Common myeloid progenitor, CD34-positive (primary cell): ENCODE measurements at regions not wholly inside any gene's neighbourhood (a gene's known extent, or its start where the extent isn't known, plus 50 kb on each side); places are given as distances from the start of the nearest gene placed in this dataset.
"Not testable (repeated sequence)": the region's sequence is repeated elsewhere in the genome, so short reads cannot be mapped to it uniquely, and the experiment has no call there.

ENCODE experiments used
- CTCF ChIA-PET: fragments of 350-600 bp; sonication (Branson Sonifier 250); formaldehyde crosslinking; loops from one replicate; lab custom pipeline; 2021; ENCODE audit warnings: antibody characterized with exemption; lab: Charles Lee
- POLR2A ChIA-PET: fragments of 350-600 bp; sonication (Branson Sonifier 250); formaldehyde crosslinking; loops from one replicate; lab custom pipeline; 2021; ENCODE audit warnings: antibody characterized with exemption; lab: Charles Lee
- DNase-seq, 3 donors: peaks; one replicate each; pipeline versions ENCODE4 v3.0.0 to v3.0.0-alpha.2; 2013
- H3K27ac ChIP-seq, 2 experiments: 1 replicate in 1 of 2; 2 replicates in 1 of 2; pipeline ENCODE4 v1.7.0; 2013; ENCODE audit warnings: inconsistent platforms in 2 of 2, low read length in 2 of 2, mild to moderate bottlenecking in 2 of 2, low read depth in 1 of 2, moderate library complexity in 1 of 2; ENCODE audit not compliant: severe bottlenecking in 2 of 2, insufficient read depth in 1 of 2, poor library complexity in 1 of 2
- H3K27me3 ChIP-seq, 5 experiments: replicated peaks in 2 of 5; 1 replicate in 3 of 5; 2 replicates in 2 of 5; pipeline versions ENCODE4 v1.6.1 to v1.7.0; 2013; ENCODE audit warnings: low read length in 4 of 5, mild to moderate bottlenecking in 2 of 5, moderate library complexity in 2 of 5, inconsistent platforms in 1 of 5; ENCODE audit not compliant: insufficient read depth in 5 of 5, control insufficient read depth in 4 of 5
- H3K36me3 ChIP-seq, 4 experiments: 1 replicate in 2 of 4; 2 replicates in 2 of 4; pipeline versions ENCODE4 v1.6.1 to v1.7.0; 2013; ENCODE audit warnings: low read length in 3 of 4, control low read depth in 1 of 4, mild to moderate bottlenecking in 1 of 4; ENCODE audit not compliant: control insufficient read depth in 4 of 4, insufficient read depth in 4 of 4
- H3K4me1 ChIP-seq, 4 experiments: 1 replicate in 3 of 4; 2 replicates in 1 of 4; pipeline versions ENCODE4 v1.6.1 to v1.7.1; 2013; ENCODE audit warnings: low read length in 3 of 4, mild to moderate bottlenecking in 3 of 4, control low read depth in 1 of 4, inconsistent platforms in 1 of 4, moderate library complexity in 1 of 4; ENCODE audit not compliant: control insufficient read depth in 4 of 4, insufficient read depth in 4 of 4; ENCODE audit errors: control extremely low read depth in 1 of 4
- H3K4me3 ChIP-seq, 7 experiments: 1 replicate in 4 of 7; 2 replicates in 3 of 7; pipeline versions ENCODE4 v1.5.1 to v1.7.0; 2013; ENCODE audit warnings: mild to moderate bottlenecking in 7 of 7, low read length in 6 of 7, moderate library complexity in 6 of 7, inconsistent platforms in 2 of 7, low read depth in 2 of 7, control low read depth in 1 of 7; ENCODE audit not compliant: insufficient read depth in 4 of 7, control insufficient read depth in 1 of 7; ENCODE audit errors: extremely low read depth in 1 of 7
- H3K9me3 ChIP-seq, 5 experiments: 1 replicate in 4 of 5; 2 replicates in 1 of 5; pipeline versions ENCODE4 v1.6.1 to v1.7.1; 2013; ENCODE audit warnings: low read length in 4 of 5, mild to moderate bottlenecking in 2 of 5, inconsistent platforms in 1 of 5, low read depth in 1 of 5, moderate library complexity in 1 of 5; ENCODE audit not compliant: control insufficient read depth in 4 of 5, insufficient read depth in 2 of 5; ENCODE audit errors: control extremely low read depth in 1 of 5
- WGBS: methylation state at CpG from one replicate; pipeline ENCODE4 v1.1.5; 2013; ENCODE audit not compliant: insufficient coverage; 5-methylcytosine and 5-hydroxymethylcytosine counted together

- Histone ChIP-seq H3K27me3 (no peaks in the 10 kb centered on the region), H3K27ac (no peak overlapping the region), H3K4me1 (no peaks in the 10 kb centered on the region), H3K9me3 (no peaks in the 10 kb centered on the region), H3K4me3 (no peak overlapping the region), H3K36me3 (no peaks in the 10 kb centered on the region)
- POLR2A ChIA-PET: no interaction called here
- DNase-seq: no peak
- WGBS: 100% methylated on average over 1 of the region's 1 CpG
- CTCF ChIA-PET: no interaction called here
These were observed 194.0 kb upstream of the ALG10 start for GRCh38 chr12:33828326-33828725.

DNA sequence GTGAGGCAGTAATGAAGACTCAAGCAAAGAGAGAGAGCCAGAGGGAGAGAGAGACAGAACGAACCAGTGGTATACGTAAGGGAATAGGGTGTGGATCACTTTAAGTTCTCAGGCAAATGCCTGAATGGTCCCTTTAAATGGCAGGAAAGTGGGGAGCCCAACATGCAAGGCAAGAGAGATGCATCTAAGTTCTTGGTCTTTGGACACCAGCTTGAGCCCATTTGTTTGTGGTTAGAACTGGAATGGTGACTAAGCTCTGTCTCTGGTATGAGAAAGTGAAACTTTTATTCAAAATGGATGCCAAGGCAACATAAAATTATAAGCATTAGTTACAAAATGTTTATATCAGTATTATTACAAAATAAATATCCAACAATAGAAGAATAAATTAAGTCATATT is 192.2 kb upstream of the ALG10 start:
- Histone ChIP-seq H3K27ac (no peak overlapping the region), H3K27me3 (no peaks in the 10 kb centered on the region), H3K4me3 (no peak overlapping the region), H3K36me3 (no peaks in the 10 kb centered on the region), H3K9me3 (no peaks in the 10 kb centered on the region), H3K4me1 (no peaks in the 10 kb centered on the region)
- WGBS: 94% methylated on average over 2 of the region's 2 CpGs
- no peak for DNase-seq
- ChIA-PET POLR2A (no interaction called here), CTCF (no interaction called here)

DNA sequence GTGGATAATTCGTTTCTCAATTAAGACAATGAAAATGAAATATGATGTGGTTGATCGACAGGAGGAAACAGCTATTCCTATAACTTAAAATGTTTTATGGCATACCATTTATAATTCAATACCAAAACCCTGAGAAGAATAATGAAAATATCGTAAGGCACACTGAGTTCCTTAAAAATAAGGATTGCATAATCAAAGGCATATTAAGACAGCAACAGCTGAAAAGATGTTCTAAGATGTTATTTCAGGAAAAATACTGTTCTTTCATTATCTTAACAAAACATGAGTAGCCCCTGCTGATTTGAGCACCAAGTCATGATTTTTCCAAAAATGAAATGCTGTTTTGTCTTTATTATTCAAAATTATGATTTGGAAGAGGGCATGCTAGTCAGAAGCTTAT is 189.4 kb upstream of the ALG10 start:
- WGBS: no CpG with 5 or more reads among the region's 3 CpGs
- POLR2A ChIA-PET: no interaction called here
- CTCF ChIA-PET: no interaction called here
- Histone ChIP-seq H3K27ac (no peak overlapping the region), H3K4me3 (no peak overlapping the region), H3K36me3 (no peaks in the 10 kb centered on the region), H3K9me3 (no peaks in the 10 kb centered on the region), H3K4me1 (no peaks in the 10 kb centered on the region), H3K27me3 (no peaks in the 10 kb centered on the region)
- no peak for DNase-seq

- Histone ChIP-seq H3K9me3 (no peaks in the 10 kb centered on the region), H3K4me1 (no peaks in the 10 kb centered on the region), H3K36me3 (no peaks in the 10 kb centered on the region), H3K27ac (no peak overlapping the region), H3K4me3 (no peak overlapping the region), H3K27me3 (no peaks in the 10 kb centered on the region)
- no CpG with 5 or more reads among the region's 1 CpG for WGBS
- DNase-seq: no peak
- ChIA-PET POLR2A (no interaction called here), CTCF (no interaction called here)
These were observed 187.6 kb upstream of the ALG10 start for GRCh38 chr12:33834672-33835071.

- DNase-seq: no peak
- no CpG with 5 or more reads among the region's 1 CpG for WGBS
- POLR2A ChIA-PET: no interaction called here
These were observed 145.7 kb upstream of the ALG10 start for GRCh38 chr12:33876618-33877017.

DNA sequence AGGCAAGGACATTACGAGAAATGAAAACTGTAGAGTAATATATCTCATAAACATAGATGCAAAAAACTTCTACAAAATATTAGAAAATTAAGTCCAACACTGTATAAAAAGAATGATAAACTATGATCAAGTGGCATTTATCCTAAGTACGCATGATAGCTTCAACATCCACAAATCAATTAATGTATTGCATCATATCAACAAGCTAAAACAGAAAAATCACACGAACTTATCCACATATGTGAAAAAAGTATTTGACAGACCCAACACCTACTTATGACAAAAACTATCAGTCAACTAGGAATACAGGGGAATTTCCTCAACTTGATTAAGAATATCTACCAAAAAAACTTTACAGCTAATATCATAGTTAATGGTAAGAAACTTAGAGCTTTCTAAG is 129.9 kb upstream of the ALG10 start:
- Histone ChIP-seq H3K9me3 (peaks cover 0 to 3% (median 0%) of the 10 kb centered on the region in 5 experiments), H3K27ac (no peak overlapping the region), H3K27me3 (no peaks in the 10 kb centered on the region), H3K4me1 (no peaks in the 10 kb centered on the region), H3K36me3 (no peaks in the 10 kb centered on the region), H3K4me3 (no peak overlapping the region)
- WGBS: no CpG with 5 or more reads among the region's 3 CpGs
- no peak for DNase-seq
- CTCF ChIA-PET: no interaction called here
- POLR2A ChIA-PET: no interaction called here

More at GRCh38 chr12:33876618-33877017, 145.7 kb upstream of the ALG10 start:
- CTCF ChIA-PET: interaction anchor here (1.0 kb wide), 1 partner anchor 81 kb away, joined by 3 read pairs; no protein-coding TSS in a partner anchor
- Histone ChIP-seq H3K9me3 (peaks cover 0 to 2% (median 0%) of the 10 kb centered on the region in 5 experiments), H3K27me3 (no peaks in the 10 kb centered on the region), H3K4me3 (no peak overlapping the region), H3K27ac (no peak overlapping the region), H3K36me3 (no peaks in the 10 kb centered on the region), H3K4me1 (no peaks in the 10 kb centered on the region)

DNA sequence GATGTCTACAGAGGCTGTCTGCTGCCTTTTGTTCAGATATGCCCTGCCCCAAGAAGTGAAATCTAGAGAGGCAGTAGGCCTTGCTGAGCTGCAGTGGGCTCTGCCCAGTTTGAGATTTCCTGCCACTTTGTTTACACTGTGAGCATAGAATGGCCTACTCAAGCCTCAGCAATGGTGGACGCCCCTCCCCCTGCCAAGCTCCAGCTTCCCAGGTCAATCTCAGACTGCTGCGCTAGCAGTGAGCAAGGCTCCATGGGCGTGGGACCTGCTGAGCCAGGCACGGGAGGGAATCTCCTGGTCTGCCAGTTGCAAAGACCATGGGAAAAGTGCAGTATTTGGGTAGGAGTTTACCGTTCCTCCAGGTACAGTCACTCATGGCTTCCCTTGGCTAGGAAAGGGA is 101.8 kb upstream of the ALG10 start:
- DNase-seq, H3K4me1 ChIP-seq, POLR2A ChIA-PET, H3K4me3 ChIP-seq, CTCF ChIA-PET, H3K27me3 ChIP-seq, H3K27ac ChIP-seq, H3K36me3 ChIP-seq: not testable (repeated sequence)
- 100% methylated on average over 2 of the region's 5 CpGs for WGBS
- H3K9me3 ChIP-seq: peaks cover 0 to 17% (median 3%) of the 10 kb centered on the region in 5 experiments
